H1 (cell line): ENCODE measurements at regions not wholly inside any gene's neighbourhood (a gene's known extent, or its start where the extent isn't known, plus 50 kb on each side); places are given as distances from the start of the nearest gene placed in this dataset.

Source experiments
- CTCF ChIP-seq, 3 experiments: IDR thresholded peaks; 1 replicate in 2 of 3; 2 replicates in 1 of 3; pipeline versions ENCODE4 v1.5.1 to v1.6.1; 2011; ENCODE audit warnings: low read length in 3 of 3, mild to moderate bottlenecking in 3 of 3, inconsistent platforms in 2 of 3, low read depth in 1 of 3, moderate library complexity in 1 of 3; ENCODE audit not compliant: insufficient read depth in 1 of 3; ENCODE audit errors: control extremely low read depth in 1 of 3
- KDM4A ChIP-seq: IDR thresholded peaks from one replicate; pipeline ENCODE4 v1.7.1; 2012; ENCODE audit warnings: low read depth, mild to moderate bottlenecking, moderate library complexity, low read length, inconsistent platforms; ENCODE audit not compliant: severe bottlenecking
- SIRT6 ChIP-seq: IDR thresholded peaks from one replicate; pipeline ENCODE4 v1.7.1; 2012; ENCODE audit warnings: low read length, inconsistent platforms
- YY1 ChIP-seq: IDR thresholded peaks from 2 replicates; pipeline ENCODE4 v1.6.1; 2011; ENCODE audit warnings: low read depth, mild to moderate bottlenecking, low read length
- TF ChIP-seq, protein P1 (sequence below): fragments of 300-600 bp; sonication (generic); IDR thresholded peaks from 2 replicates; pipeline ENCODE4 v1.7.1; 2012; ENCODE audit warnings: low read length, moderate library complexity, mild to moderate bottlenecking, inconsistent platforms; ENCODE audit not compliant: insufficient replicate concordance

- no peak for TF ChIP-seq CTCF (IDR thresholded peaks at IDR 0.05; ENCODE audit: control extremely low read depth in 1 of 3, insufficient read depth in 1 of 3, low read depth in 1 of 3, low read length in 3 of 3)
- TF ChIP-seq, protein P1, sequence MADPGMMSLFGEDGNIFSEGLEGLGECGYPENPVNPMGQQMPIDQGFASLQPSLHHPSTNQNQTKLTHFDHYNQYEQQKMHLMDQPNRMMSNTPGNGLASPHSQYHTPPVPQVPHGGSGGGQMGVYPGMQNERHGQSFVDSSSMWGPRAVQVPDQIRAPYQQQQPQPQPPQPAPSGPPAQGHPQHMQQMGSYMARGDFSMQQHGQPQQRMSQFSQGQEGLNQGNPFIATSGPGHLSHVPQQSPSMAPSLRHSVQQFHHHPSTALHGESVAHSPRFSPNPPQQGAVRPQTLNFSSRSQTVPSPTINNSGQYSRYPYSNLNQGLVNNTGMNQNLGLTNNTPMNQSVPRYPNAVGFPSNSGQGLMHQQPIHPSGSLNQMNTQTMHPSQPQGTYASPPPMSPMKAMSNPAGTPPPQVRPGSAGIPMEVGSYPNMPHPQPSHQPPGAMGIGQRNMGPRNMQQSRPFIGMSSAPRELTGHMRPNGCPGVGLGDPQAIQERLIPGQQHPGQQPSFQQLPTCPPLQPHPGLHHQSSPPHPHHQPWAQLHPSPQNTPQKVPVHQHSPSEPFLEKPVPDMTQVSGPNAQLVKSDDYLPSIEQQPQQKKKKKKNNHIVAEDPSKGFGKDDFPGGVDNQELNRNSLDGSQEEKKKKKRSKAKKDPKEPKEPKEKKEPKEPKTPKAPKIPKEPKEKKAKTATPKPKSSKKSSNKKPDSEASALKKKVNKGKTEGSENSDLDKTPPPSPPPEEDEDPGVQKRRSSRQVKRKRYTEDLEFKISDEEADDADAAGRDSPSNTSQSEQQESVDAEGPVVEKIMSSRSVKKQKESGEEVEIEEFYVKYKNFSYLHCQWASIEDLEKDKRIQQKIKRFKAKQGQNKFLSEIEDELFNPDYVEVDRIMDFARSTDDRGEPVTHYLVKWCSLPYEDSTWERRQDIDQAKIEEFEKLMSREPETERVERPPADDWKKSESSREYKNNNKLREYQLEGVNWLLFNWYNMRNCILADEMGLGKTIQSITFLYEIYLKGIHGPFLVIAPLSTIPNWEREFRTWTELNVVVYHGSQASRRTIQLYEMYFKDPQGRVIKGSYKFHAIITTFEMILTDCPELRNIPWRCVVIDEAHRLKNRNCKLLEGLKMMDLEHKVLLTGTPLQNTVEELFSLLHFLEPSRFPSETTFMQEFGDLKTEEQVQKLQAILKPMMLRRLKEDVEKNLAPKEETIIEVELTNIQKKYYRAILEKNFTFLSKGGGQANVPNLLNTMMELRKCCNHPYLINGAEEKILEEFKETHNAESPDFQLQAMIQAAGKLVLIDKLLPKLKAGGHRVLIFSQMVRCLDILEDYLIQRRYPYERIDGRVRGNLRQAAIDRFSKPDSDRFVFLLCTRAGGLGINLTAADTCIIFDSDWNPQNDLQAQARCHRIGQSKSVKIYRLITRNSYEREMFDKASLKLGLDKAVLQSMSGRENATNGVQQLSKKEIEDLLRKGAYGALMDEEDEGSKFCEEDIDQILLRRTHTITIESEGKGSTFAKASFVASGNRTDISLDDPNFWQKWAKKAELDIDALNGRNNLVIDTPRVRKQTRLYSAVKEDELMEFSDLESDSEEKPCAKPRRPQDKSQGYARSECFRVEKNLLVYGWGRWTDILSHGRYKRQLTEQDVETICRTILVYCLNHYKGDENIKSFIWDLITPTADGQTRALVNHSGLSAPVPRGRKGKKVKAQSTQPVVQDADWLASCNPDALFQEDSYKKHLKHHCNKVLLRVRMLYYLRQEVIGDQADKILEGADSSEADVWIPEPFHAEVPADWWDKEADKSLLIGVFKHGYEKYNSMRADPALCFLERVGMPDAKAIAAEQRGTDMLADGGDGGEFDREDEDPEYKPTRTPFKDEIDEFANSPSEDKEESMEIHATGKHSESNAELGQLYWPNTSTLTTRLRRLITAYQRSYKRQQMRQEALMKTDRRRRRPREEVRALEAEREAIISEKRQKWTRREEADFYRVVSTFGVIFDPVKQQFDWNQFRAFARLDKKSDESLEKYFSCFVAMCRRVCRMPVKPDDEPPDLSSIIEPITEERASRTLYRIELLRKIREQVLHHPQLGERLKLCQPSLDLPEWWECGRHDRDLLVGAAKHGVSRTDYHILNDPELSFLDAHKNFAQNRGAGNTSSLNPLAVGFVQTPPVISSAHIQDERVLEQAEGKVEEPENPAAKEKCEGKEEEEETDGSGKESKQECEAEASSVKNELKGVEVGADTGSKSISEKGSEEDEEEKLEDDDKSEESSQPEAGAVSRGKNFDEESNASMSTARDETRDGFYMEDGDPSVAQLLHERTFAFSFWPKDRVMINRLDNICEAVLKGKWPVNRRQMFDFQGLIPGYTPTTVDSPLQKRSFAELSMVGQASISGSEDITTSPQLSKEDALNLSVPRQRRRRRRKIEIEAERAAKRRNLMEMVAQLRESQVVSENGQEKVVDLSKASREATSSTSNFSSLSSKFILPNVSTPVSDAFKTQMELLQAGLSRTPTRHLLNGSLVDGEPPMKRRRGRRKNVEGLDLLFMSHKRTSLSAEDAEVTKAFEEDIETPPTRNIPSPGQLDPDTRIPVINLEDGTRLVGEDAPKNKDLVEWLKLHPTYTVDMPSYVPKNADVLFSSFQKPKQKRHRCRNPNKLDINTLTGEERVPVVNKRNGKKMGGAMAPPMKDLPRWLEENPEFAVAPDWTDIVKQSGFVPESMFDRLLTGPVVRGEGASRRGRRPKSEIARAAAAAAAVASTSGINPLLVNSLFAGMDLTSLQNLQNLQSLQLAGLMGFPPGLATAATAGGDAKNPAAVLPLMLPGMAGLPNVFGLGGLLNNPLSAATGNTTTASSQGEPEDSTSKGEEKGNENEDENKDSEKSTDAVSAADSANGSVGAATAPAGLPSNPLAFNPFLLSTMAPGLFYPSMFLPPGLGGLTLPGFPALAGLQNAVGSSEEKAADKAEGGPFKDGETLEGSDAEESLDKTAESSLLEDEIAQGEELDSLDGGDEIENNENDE = no peak
- no peak for TF ChIP-seq YY1
- no peak for TF ChIP-seq SIRT6
- no peak for TF ChIP-seq KDM4A
Observed at GRCh38 chrX:39299615-39300014, 498.4 kb downstream of the MID1IP1 start (continued).
